Upper lobe of right lung (tissue), 1 donor: ENCODE measurements at regions not wholly inside any gene's neighbourhood (a gene's known extent, or its start where the extent isn't known, plus 50 kb on each side); places are given as distances from the start of the nearest gene placed in this dataset.

Source experiments
- ATAC-seq: fragments of 200-7000 bp; cut with Tn5 transposase; one replicate; pipeline ENCODE4 v1.9.1; 2020; ENCODE audit warnings: mild to moderate bottlenecking, moderate library complexity
- DNase-seq: peaks from one replicate; pipeline ENCODE4 v3.0.0-alpha.2; 2020
- H3K27ac ChIP-seq: fragments of 200-600 bp; one replicate; pipeline ENCODE4 v1.8.0; 2022
- H3K27me3 ChIP-seq: fragments of 200-600 bp; one replicate; pipeline ENCODE4 v1.8.0; 2022; ENCODE audit warnings: mild to moderate bottlenecking
- H3K36me3 ChIP-seq: fragments of 200-600 bp; one replicate; pipeline ENCODE4 v1.8.0; 2022
- H3K4me1 ChIP-seq: fragments of 200-600 bp; one replicate; pipeline ENCODE4 v1.8.0; 2022
- H3K4me3 ChIP-seq: fragments of 200-600 bp; one replicate; pipeline ENCODE4 v1.8.0; 2022; ENCODE audit warnings: mild to moderate bottlenecking
- H3K9me3 ChIP-seq: fragments of 200-600 bp; one replicate; pipeline ENCODE4 v1.8.0; 2022
- CTCF ChIP-seq: fragments of 200-600 bp; IDR thresholded peaks from one replicate; pipeline ENCODE4 v1.8.0; 2022; ENCODE audit warnings: antibody characterized with exemption
- intact Hi-C: fragments of 100-400 bp; cut with DNase I; formaldehyde crosslinking; loops from one replicate; pipeline ENCODE4 v1.11.0; 2022
- donor health status: DM: no; HTN: yes; CAD: no; lungs with severe emphysema.

- Histone ChIP-seq H3K4me3 (no peak overlapping the region), H3K27ac (no peak overlapping the region), H3K36me3 (no peaks in the 10 kb centered on the region), H3K4me1 (no peaks in the 10 kb centered on the region), H3K27me3 (peaks cover 12% of the 10 kb centered on the region), H3K9me3 (no peaks in the 10 kb centered on the region)
- intact Hi-C loops: no loop called here
- ATAC-seq (no peak), DNase-seq (no peak)
- TF ChIP-seq CTCF: no peak
Measured at GRCh38 chr22:44587737-44588310, 89.8 kb upstream of the RTL6 start.

GRCh38 chr22:44586999-44587736, 89.1 kb upstream of the RTL6 start:
- Histone ChIP-seq H3K27me3 (peaks cover 12% of the 10 kb centered on the region), H3K36me3 (no peaks in the 10 kb centered on the region), H3K4me1 (no peaks in the 10 kb centered on the region), H3K9me3 (no peaks in the 10 kb centered on the region), H3K4me3 (no peak overlapping the region), H3K27ac (no peak overlapping the region)
- no peak for TF ChIP-seq CTCF
- ATAC-seq: no peak
- peak; percentile 47 for DNase-seq
- intact Hi-C loops: no loop called here

GRCh38 chr22:44586351-44586990, 88.4 kb upstream of the RTL6 start:
- intact Hi-C loops: no loop called here
- ATAC-seq (no peak), DNase-seq (peak; percentile 21)
- Histone ChIP-seq H3K27me3 (peaks cover 12% of the 10 kb centered on the region), H3K27ac (no peak overlapping the region), H3K4me1 (no peaks in the 10 kb centered on the region), H3K4me3 (no peak overlapping the region), H3K36me3 (no peaks in the 10 kb centered on the region), H3K9me3 (no peaks in the 10 kb centered on the region)
- TF ChIP-seq CTCF: no peak

GRCh38 chr22:44585559-44586350, 87.7 kb upstream of the RTL6 start:
- Histone ChIP-seq H3K4me1 (no peaks in the 10 kb centered on the region), H3K27ac (no peak overlapping the region), H3K9me3 (no peaks in the 10 kb centered on the region), H3K4me3 (no peak overlapping the region), H3K27me3 (peaks cover 12% of the 10 kb centered on the region), H3K36me3 (no peaks in the 10 kb centered on the region)
- ATAC-seq (no peak), DNase-seq (peak; percentile 50)
- intact Hi-C loops: no loop called here
- no peak for TF ChIP-seq CTCF

- TF ChIP-seq CTCF: no peak
- H3K36me3 ChIP-seq: no peaks in the 10 kb centered on the region
- no peak overlapping the region for H3K4me3 ChIP-seq
- peak; percentile 18 for ATAC-seq
- H3K27me3 ChIP-seq: peaks cover 12% of the 10 kb centered on the region
- peak; percentile 54 for DNase-seq
- intact Hi-C loops: no loop called here
- no peak overlapping the region for H3K27ac ChIP-seq
- no peaks in the 10 kb centered on the region for H3K9me3 ChIP-seq
- no peaks in the 10 kb centered on the region for H3K4me1 ChIP-seq
Measured at GRCh38 chr22:44584256-44584902, 86.3 kb upstream of the RTL6 start.
